Tibial nerve (tissue), 4 donors: ENCODE measurements at regions not wholly inside any gene's neighbourhood (a gene's known extent, or its start where the extent isn't known, plus 50 kb on each side); places are given as distances from the start of the nearest gene placed in this dataset.
A peak's percentile ranks its signal among the peaks of the same experiment; 100 is the strongest.

Experiments used
- DNase-seq, 2 donors: peaks; one replicate each; pipeline ENCODE4 v3.0.0-alpha.2; 2019; ENCODE audit warnings: low spot score in 2 of 2
- H3K27ac ChIP-seq, 4 donors: fragments of 200-600 bp; sonication (generic) in 3 of 4; one replicate each; pipeline ENCODE4 v1.5.1; 2017 to 2019; ENCODE audit warnings: mild to moderate bottlenecking in 1 of 4
- H3K27me3 ChIP-seq, 2 donors: fragments of 200-600 bp; sonication (generic) in 1 of 2; one replicate each; pipeline versions ENCODE4 v1.5.1 to v1.6.0; 2017 to 2019
- H3K36me3 ChIP-seq, 3 donors: fragments of 200-600 bp; sonication (generic); one replicate each; pipeline ENCODE4 v1.5.1; 2018 to 2019
- H3K4me1 ChIP-seq, 4 donors: fragments of 200-600 bp; sonication (generic) in 3 of 4; one replicate each; pipeline ENCODE4 v1.5.1; 2017 to 2019
- H3K4me3 ChIP-seq, 4 donors: fragments of 200-600 bp; sonication (generic) in 3 of 4; one replicate each; pipeline ENCODE4 v1.5.1; 2017 to 2019; ENCODE audit warnings: mild to moderate bottlenecking in 1 of 4, moderate library complexity in 1 of 4
- H3K9me3 ChIP-seq, 4 donors: fragments of 200-600 bp; sonication (generic) in 3 of 4; one replicate each; pipeline ENCODE4 v1.5.1; 2017 to 2019
- EP300 ChIP-seq, 2 donors: sonication (generic); formaldehyde crosslinking; IDR thresholded peaks; one replicate each; pipeline ENCODE4 v1.6.1; 2017; ENCODE audit warnings: antibody characterized with exemption in 2 of 2, mild to moderate bottlenecking in 1 of 2
- POLR2A ChIP-seq, 2 donors: fragments of 450-650 bp; IDR thresholded peaks; one replicate each; pipeline ENCODE4 v1.6.1; 2017; ENCODE audit warnings: antibody characterized with exemption in 2 of 2, mild to moderate bottlenecking in 2 of 2, moderate library complexity in 2 of 2
- WGBS, 2 donors: methylation state at CpG; one replicate each; pipeline ENCODE4 v1.1.5; 2018; 5-methylcytosine and 5-hydroxymethylcytosine counted together
- TF ChIP-seq, protein P1 (sequence below), 5 experiments: fragments of 200-600 bp in 3 of 5; fragments of 450-650 bp in 2 of 5; sonication (generic) in 3 of 5; IDR thresholded peaks; one replicate each; pipeline ENCODE4 v1.5.1; 2016 to 2019; ENCODE audit warnings: antibody characterized with exemption in 5 of 5, mild to moderate bottlenecking in 3 of 5, moderate library complexity in 2 of 5

DNA sequence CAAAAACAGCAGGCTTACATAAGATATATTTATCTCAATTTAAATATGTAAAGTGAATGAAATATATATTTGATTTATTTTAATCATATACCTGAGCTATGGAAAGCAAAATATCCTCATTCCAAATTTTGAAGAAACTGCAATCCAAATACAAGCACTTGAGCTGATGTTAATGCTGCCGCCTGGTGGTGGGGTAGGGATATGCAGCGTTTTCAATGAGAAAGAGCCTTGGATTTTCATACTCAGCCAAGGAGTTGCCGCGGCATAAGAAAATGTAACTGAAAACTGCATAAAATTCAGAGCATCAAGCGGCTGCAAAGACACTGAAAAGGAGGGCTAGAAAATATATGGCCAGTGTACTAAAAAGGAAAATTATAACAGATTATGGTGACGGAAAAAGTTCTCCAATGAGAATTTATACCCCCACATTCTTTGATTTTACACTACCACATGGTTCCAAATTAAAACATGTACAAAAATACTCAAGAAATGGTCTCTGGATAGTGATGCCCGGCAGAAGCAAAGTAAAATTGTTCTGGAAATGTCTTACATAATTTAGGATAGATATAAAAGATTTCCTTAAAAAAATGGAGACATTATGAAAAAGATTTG lies 660.3 kb upstream of the PITX2 start:
- Histone ChIP-seq H3K27me3 (no peaks in the 10 kb centered on the region), H3K9me3 (no peaks in the 10 kb centered on the region), H3K27ac (no peak overlapping the region), H3K4me3 (no peak overlapping the region), H3K36me3 (no peaks in the 10 kb centered on the region), H3K4me1 (no peaks in the 10 kb centered on the region)
- DNase-seq, result peak; percentile 20 to 29
- no peak for TF ChIP-seq EP300 (IDR thresholded peaks at IDR 0.05)
- TF ChIP-seq, protein P1, sequence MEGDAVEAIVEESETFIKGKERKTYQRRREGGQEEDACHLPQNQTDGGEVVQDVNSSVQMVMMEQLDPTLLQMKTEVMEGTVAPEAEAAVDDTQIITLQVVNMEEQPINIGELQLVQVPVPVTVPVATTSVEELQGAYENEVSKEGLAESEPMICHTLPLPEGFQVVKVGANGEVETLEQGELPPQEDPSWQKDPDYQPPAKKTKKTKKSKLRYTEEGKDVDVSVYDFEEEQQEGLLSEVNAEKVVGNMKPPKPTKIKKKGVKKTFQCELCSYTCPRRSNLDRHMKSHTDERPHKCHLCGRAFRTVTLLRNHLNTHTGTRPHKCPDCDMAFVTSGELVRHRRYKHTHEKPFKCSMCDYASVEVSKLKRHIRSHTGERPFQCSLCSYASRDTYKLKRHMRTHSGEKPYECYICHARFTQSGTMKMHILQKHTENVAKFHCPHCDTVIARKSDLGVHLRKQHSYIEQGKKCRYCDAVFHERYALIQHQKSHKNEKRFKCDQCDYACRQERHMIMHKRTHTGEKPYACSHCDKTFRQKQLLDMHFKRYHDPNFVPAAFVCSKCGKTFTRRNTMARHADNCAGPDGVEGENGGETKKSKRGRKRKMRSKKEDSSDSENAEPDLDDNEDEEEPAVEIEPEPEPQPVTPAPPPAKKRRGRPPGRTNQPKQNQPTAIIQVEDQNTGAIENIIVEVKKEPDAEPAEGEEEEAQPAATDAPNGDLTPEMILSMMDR (IDR thresholded peaks at IDR 0.05), result peak; percentile 38 to 78 (median 61)
- WGBS, 2 donors, result 24 to 29% methylated on average over 7 of the region's 7 CpGs

DNA sequence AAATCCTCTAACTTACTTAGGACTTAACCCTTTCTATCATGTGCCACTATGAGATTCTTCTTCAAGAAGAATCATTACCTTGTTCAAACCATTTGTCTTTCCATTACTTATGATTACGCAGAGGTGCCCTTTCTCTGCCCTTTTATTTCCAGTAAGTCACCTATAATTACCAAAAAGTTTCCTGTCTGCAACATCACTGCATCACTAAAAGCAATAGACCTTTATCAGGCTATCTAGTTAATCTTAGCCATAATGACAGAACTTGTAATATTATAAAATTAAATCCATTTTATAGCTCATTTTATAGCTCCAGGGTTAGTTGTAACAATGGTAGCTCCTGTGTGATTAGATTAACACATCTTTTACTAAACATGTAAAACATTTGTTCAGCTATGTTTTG lies 673.6 kb upstream of the PITX2 start:
- 80 to 93% methylated on average over 1 of the region's 1 CpG for WGBS, 2 donors
- TF ChIP-seq, protein P1 (IDR thresholded peaks at IDR 0.05), result no peak
- TF ChIP-seq EP300 (IDR thresholded peaks at IDR 0.05), result no peak
- no peak for TF ChIP-seq POLR2A (IDR thresholded peaks at IDR 0.05)
- H3K9me3 ChIP-seq, result peaks cover 0 to 6% (median 0%) of the 10 kb centered on the region in 4 donors
- H3K4me3 ChIP-seq, result no peak overlapping the region
- H3K27me3 ChIP-seq, result no peaks in the 10 kb centered on the region
- no peak for DNase-seq
- H3K4me1 ChIP-seq, result no peaks in the 10 kb centered on the region
- H3K36me3 ChIP-seq, result no peaks in the 10 kb centered on the region
- H3K27ac ChIP-seq, result no peak overlapping the region

DNA sequence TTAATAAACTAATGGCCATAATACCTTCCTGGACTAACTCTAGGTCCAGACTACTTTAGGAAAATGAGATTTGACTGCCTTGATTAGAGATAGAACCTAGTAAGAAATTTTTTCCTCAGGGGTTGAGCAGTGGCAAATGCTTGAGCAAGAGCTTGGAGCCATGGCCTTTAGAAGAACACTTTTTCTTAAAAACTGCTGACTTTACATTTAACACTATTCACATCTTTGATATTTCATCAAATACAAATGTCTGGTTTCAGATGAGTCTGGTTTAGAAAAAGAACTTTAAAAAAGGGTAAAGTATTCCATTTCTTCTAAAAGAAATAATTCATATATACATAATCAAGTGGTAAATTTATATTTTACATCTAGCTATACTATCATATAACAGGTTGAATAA lies 680.9 kb upstream of the PITX2 start:
- Histone ChIP-seq H3K4me1 (no peaks in the 10 kb centered on the region), H3K36me3 (no peaks in the 10 kb centered on the region), H3K27me3 (no peaks in the 10 kb centered on the region), H3K9me3 (peaks cover 0 to 2% (median 0%) of the 10 kb centered on the region in 4 donors), H3K27ac (no peak overlapping the region), H3K4me3 (no peak overlapping the region)
- DNase-seq, result no peak
- TF ChIP-seq EP300 (IDR thresholded peaks at IDR 0.05) (no peak), POLR2A (IDR thresholded peaks at IDR 0.05) (no peak)
- TF ChIP-seq, protein P1 (IDR thresholded peaks at IDR 0.05), result no peak

DNA sequence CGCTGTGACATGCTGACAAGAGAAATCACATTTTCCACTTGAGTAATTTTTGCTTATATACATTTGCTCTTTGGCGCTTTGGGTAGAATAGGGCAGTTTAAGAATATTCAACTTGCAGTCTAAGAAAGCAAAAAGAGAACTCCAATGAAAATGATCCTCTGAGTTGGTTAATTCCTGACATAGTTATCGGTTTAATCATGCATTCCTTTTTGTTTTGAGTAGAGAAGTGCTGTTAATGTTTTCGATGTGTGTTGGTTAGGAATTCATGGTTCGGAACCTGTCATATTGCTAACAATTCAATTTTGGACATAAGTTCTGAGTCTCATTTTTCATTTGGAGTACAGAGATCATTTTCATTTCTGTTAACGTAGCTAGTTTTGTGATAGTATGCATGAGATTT lies 700.6 kb upstream of the PITX2 start:
- Histone ChIP-seq H3K27me3 (no peaks in the 10 kb centered on the region), H3K4me3 (no peak overlapping the region), H3K9me3 (no peaks in the 10 kb centered on the region), H3K36me3 (no peaks in the 10 kb centered on the region), H3K4me1 (peaks cover 0 to 5% (median 0%) of the 10 kb centered on the region in 4 donors), H3K27ac (no peak overlapping the region)
- 42 to 48% methylated on average over 6 of the region's 6 CpGs for WGBS, 2 donors
- TF ChIP-seq POLR2A (IDR thresholded peaks at IDR 0.05) (no peak), EP300 (IDR thresholded peaks at IDR 0.05) (no peak)
- TF ChIP-seq, protein P1 (IDR thresholded peaks at IDR 0.05), result no peak
- no peak for DNase-seq

DNA sequence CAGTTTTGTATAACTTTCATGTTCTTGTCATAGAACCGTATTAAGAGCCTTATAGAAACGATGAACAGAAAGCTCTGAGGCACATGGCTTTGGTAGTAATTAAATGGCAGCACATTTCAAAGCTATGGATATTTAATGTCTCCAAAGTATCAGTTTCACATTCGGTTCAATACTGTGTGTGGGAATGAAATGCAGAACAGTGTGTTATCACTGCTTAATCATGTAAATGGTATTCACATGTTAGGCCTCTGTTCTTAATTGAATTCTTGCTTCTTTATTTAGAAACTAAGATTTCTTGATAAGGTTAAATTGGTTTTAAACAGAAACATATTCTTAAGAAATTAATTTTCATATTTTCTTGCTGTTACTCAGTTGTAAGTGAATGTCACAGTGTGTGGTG lies 701.0 kb upstream of the PITX2 start:
- no peak overlapping the region for H3K27ac ChIP-seq
- H3K4me1 ChIP-seq, result peaks cover 0 to 5% (median 0%) of the 10 kb centered on the region in 4 donors
- TF ChIP-seq POLR2A (IDR thresholded peaks at IDR 0.05) (no peak), EP300 (IDR thresholded peaks at IDR 0.05) (no peak)
- TF ChIP-seq, protein P1 (IDR thresholded peaks at IDR 0.05), result no peak
- no peaks in the 10 kb centered on the region for H3K9me3 ChIP-seq
- DNase-seq, result no peak
- no peaks in the 10 kb centered on the region for H3K27me3 ChIP-seq
- WGBS, 2 donors, result 56 to 57% methylated on average over 3 of the region's 3 CpGs
- no peaks in the 10 kb centered on the region for H3K36me3 ChIP-seq
- no peak overlapping the region for H3K4me3 ChIP-seq
